Left ventricle myocardium superior (tissue), 1 donor: ENCODE measurements at regions not wholly inside any gene's neighbourhood (a gene's known extent, or its start where the extent isn't known, plus 50 kb on each side); places are given as distances from the start of the nearest gene placed in this dataset.
"Not testable (repeated sequence)": the region's sequence is repeated elsewhere in the genome, so short reads cannot be mapped to it uniquely, and the experiment has no call there.

Experiments
- ATAC-seq: fragments of 200-7000 bp; cut with Tn5 transposase; one replicate; pipeline ENCODE4 v1.9.1; 2020; ENCODE audit warnings: mild to moderate bottlenecking, moderate library complexity
- DNase-seq: peaks from one replicate; pipeline ENCODE4 v3.0.0-alpha.2; 2020
- intact Hi-C: fragments of 100-400 bp; cut with micrococcal nuclease; formaldehyde crosslinking; loops from one replicate; pipeline ENCODE4 v1.11.0; 2022
- donor health status: DM: no; HTN: yes; CAD: no; lungs with severe emphysema.

GRCh38 chr14:106268013-106268727 lies 741.8 kb downstream of the TMEM121 start:
- DNase-seq (no peak), ATAC-seq (no peak)
- intact Hi-C loops, result no loop called here

- ATAC-seq, result no peak
- DNase-seq, result no peak
- intact Hi-C loops, result no loop called here
These were observed 742.6 kb downstream of the TMEM121 start for GRCh38 chr14:106269029-106269428.

GRCh38 chr14:106269451-106270204 lies 743.2 kb downstream of the TMEM121 start:
- ATAC-seq, result no peak
- DNase-seq, result no peak
- intact Hi-C loops, result no loop called here

- intact Hi-C loops, ATAC-seq: not testable (repeated sequence)
These were observed 744.2 kb downstream of the TMEM121 start for GRCh38 chr14:106270476-106271121.

GRCh38 chr14:106276326-106277267 lies 750.2 kb downstream of the TMEM121 start:
- intact Hi-C loops, result no loop called here
- DNase-seq (no peak), ATAC-seq (no peak)

More at GRCh38 chr14:106270476-106271121, 744.2 kb downstream of the TMEM121 start:
- DNase-seq, result not testable (repeated sequence)

GRCh38 chr14:106277503-106277902 lies 751.1 kb downstream of the TMEM121 start:
- intact Hi-C loops, result no loop called here
- DNase-seq (no peak), ATAC-seq (no peak)

- ATAC-seq (no peak), DNase-seq (no peak)
- intact Hi-C loops, result no loop called here
These were observed 754.5 kb downstream of the TMEM121 start for GRCh38 chr14:106280876-106281275.

- intact Hi-C loops, result no loop called here
- DNase-seq, result no peak
- no peak for ATAC-seq
These were observed 760.4 kb downstream of the TMEM121 start for GRCh38 chr14:106286697-106287290.

GRCh38 chr14:106287506-106287905 lies 761.1 kb downstream of the TMEM121 start:
- ATAC-seq (no peak), DNase-seq (no peak)
- intact Hi-C loops, result no loop called here

- intact Hi-C loops, result no loop called here
- ATAC-seq (no peak), DNase-seq (no peak)
These were observed 765.2 kb downstream of the TMEM121 start for GRCh38 chr14:106291626-106292025.

GRCh38 chr14:106294324-106294723 lies 767.9 kb downstream of the TMEM121 start:
- intact Hi-C loops, result no loop called here
- DNase-seq (no peak), ATAC-seq (no peak)

- DNase-seq, ATAC-seq, intact Hi-C loops: not testable (repeated sequence)
These were observed 774.6 kb downstream of the TMEM121 start for GRCh38 chr14:106300951-106301510.

- ATAC-seq, intact Hi-C loops, DNase-seq: not testable (repeated sequence)
These were observed 775.2 kb downstream of the TMEM121 start for GRCh38 chr14:106301609-106302008.

GRCh38 chr14:106302661-106303060 lies 776.3 kb downstream of the TMEM121 start:
- DNase-seq (no peak), ATAC-seq (no peak)
- intact Hi-C loops, result no loop called here

GRCh38 chr14:106304271-106304670 lies 777.9 kb downstream of the TMEM121 start:
- intact Hi-C loops, result no loop called here

GRCh38 chr14:106308839-106309389 lies 782.5 kb downstream of the TMEM121 start:
- DNase-seq (peak; percentile 39), ATAC-seq (no peak)
- intact Hi-C loops, result no loop called here

More at GRCh38 chr14:106304271-106304670, 777.9 kb downstream of the TMEM121 start:
- ATAC-seq (no peak), DNase-seq (no peak)

- ATAC-seq, result no peak
- no peak for DNase-seq
- intact Hi-C loops, result no loop called here
These were observed 783.0 kb downstream of the TMEM121 start for GRCh38 chr14:106309423-106309822.

GRCh38 chr14:106315436-106315835 lies 789.1 kb downstream of the TMEM121 start:
- intact Hi-C loops, result no loop called here
- ATAC-seq, result no peak
- no peak for DNase-seq
